HCT116 (cell line): ENCODE measurements at regions not wholly inside any gene's neighbourhood (a gene's known extent, or its start where the extent isn't known, plus 50 kb on each side); places are given as distances from the start of the nearest gene placed in this dataset.

Experiments
- CEBPB ChIP-seq: IDR thresholded peaks from 2 replicates; pipeline ENCODE4 v1.6.1; 2012; ENCODE audit warnings: low read depth
- EGR1 ChIP-seq: IDR thresholded peaks from 2 replicates; pipeline ENCODE4 v1.6.1; 2012; ENCODE audit warnings: low read depth
- EZH2 ChIP-seq: fragments of 200-600 bp; sonication (generic); IDR thresholded peaks from 2 replicates; pipeline ENCODE4 v1.6.1; 2017; ENCODE audit warnings: antibody characterized with exemption, mixed run types
- EZH2phosphoT487 ChIP-seq: fragments of 200-600 bp; IDR thresholded peaks from 2 replicates; pipeline ENCODE4 v1.6.1; 2018; ENCODE audit warnings: antibody characterized with exemption, borderline replicate concordance
- JUND ChIP-seq: IDR thresholded peaks from 2 replicates; pipeline ENCODE4 v1.6.1; 2012
- POLR2A ChIP-seq: IDR thresholded peaks from 2 replicates; pipeline ENCODE4 v1.7.0; 2011; ENCODE audit warnings: borderline replicate concordance; ENCODE audit not compliant: insufficient read depth, insufficient read length; ENCODE audit errors: extremely low read depth
- POLR2AphosphoS5 ChIP-seq: IDR thresholded peaks from 2 replicates; pipeline ENCODE4 v1.6.1; 2011; ENCODE audit warnings: mild to moderate bottlenecking, low read depth, low read length, moderate library complexity
- RAD21 ChIP-seq: IDR thresholded peaks from 2 replicates; pipeline ENCODE4 v1.6.1; 2012; ENCODE audit warnings: low read depth, mild to moderate bottlenecking
- SP1 ChIP-seq: IDR thresholded peaks from 2 replicates; pipeline ENCODE4 v1.6.1; 2012; ENCODE audit warnings: low read depth
- TCF7L2 ChIP-seq: IDR thresholded peaks from 2 replicates; pipeline ENCODE4 v1.7.0; 2011; ENCODE audit warnings: borderline replicate concordance, inconsistent platforms; ENCODE audit not compliant: insufficient read depth, insufficient read length; ENCODE audit errors: extremely low read depth
- TF ChIP-seq, protein P1 (sequence below), 3 experiments: fragments of 200-600 bp in 1 of 3; sonication (generic) in 1 of 3; IDR thresholded peaks in 2 of 3; conservative IDR thresholded peaks in 1 of 3; 2 replicates each; pipeline ENCODE4 v1.5.1; 2012 to 2017; ENCODE audit warnings: low read depth in 2 of 3, low read length in 2 of 3, antibody characterized with exemption in 1 of 3, borderline replicate concordance in 1 of 3, control low read depth in 1 of 3, mild to moderate bottlenecking in 1 of 3, mixed read lengths in 1 of 3, mixed run types in 1 of 3, moderate library complexity in 1 of 3; ENCODE audit not compliant: insufficient read depth in 1 of 3
- TF ChIP-seq, protein P2 (sequence below): IDR thresholded peaks from 2 replicates; pipeline ENCODE4 v1.6.1; 2011; ENCODE audit warnings: mild to moderate bottlenecking, low read length, moderate library complexity; ENCODE audit not compliant: insufficient replicate concordance; ENCODE audit errors: extremely low read depth

DNA sequence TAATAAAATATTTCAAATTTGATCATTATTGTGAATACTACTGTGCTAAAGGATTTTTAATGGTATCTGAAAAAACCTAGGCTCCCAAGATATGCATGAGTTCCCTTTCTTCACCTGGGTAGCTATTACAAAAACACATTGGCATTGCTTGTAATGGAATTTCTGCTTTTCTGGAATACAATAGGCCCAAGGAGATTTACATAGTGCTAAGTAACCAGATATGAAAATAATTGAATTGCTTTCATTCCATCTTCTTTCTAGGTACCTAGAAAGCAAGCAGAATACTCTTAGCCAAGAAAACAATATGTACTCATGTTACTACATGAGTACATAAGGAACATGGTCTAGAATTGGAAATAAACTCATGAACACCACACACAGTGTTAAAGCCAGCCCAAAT is 291.9 kb downstream of the KCNC2 start:
- no peak for TF ChIP-seq SP1
- TF ChIP-seq, protein P1, sequence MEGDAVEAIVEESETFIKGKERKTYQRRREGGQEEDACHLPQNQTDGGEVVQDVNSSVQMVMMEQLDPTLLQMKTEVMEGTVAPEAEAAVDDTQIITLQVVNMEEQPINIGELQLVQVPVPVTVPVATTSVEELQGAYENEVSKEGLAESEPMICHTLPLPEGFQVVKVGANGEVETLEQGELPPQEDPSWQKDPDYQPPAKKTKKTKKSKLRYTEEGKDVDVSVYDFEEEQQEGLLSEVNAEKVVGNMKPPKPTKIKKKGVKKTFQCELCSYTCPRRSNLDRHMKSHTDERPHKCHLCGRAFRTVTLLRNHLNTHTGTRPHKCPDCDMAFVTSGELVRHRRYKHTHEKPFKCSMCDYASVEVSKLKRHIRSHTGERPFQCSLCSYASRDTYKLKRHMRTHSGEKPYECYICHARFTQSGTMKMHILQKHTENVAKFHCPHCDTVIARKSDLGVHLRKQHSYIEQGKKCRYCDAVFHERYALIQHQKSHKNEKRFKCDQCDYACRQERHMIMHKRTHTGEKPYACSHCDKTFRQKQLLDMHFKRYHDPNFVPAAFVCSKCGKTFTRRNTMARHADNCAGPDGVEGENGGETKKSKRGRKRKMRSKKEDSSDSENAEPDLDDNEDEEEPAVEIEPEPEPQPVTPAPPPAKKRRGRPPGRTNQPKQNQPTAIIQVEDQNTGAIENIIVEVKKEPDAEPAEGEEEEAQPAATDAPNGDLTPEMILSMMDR (IDR thresholded peaks at IDR 0.05 in 2 of 3, conservative IDR thresholded peaks at IDR 0.05 in 1 of 3; ENCODE audit: borderline replicate concordance in 1 of 3, insufficient read depth in 1 of 3, low read depth in 2 of 3, low read length in 2 of 3): no peak
- TF ChIP-seq EZH2: no peak
- TF ChIP-seq POLR2AphosphoS5: no peak
- no peak for TF ChIP-seq EGR1
- TF ChIP-seq RAD21: no peak
- TF ChIP-seq JUND: no peak
- TF ChIP-seq, protein P2, sequence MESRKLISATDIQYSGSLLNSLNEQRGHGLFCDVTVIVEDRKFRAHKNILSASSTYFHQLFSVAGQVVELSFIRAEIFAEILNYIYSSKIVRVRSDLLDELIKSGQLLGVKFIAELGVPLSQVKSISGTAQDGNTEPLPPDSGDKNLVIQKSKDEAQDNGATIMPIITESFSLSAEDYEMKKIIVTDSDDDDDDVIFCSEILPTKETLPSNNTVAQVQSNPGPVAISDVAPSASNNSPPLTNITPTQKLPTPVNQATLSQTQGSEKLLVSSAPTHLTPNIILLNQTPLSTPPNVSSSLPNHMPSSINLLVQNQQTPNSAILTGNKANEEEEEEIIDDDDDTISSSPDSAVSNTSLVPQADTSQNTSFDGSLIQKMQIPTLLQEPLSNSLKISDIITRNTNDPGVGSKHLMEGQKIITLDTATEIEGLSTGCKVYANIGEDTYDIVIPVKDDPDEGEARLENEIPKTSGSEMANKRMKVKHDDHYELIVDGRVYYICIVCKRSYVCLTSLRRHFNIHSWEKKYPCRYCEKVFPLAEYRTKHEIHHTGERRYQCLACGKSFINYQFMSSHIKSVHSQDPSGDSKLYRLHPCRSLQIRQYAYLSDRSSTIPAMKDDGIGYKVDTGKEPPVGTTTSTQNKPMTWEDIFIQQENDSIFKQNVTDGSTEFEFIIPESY: no peak
- TF ChIP-seq TCF7L2: no peak
- no peak for TF ChIP-seq POLR2A
- TF ChIP-seq EZH2phosphoT487: no peak
- no peak for TF ChIP-seq CEBPB
